ENCODE measurements at regions not wholly inside any gene's neighbourhood (a gene's known extent, or its start where the extent isn't known, plus 50 kb on each side); places are given as distances from the start of the nearest gene placed in this dataset.

DNA sequence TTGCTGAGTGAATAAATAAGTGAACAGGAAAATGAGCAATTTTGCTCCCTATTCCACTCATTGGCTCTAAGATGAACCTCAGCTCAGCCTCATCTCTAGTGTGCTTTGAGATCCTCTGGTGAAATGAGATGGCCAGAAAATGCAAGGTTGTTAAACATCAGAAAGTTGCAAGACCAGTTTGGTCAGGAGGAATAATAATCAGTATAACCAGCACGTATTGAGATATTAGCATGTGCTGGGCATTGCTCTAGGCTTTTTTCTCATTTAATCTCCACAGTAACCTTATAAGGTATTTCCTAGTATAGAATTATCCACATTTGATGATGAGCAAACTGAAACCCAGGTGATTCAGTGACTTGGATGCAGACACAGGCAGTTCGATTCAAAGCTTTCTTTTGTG is 110.5 kb upstream of the PAK3 start:
- TF ChIP-seq CTCF (IDR thresholded peaks at IDR 0.05) (no peak), POLR2AphosphoS5 (IDR thresholded peaks at IDR 0.05) (no peak), EP300 (IDR thresholded peaks at IDR 0.05) (no peak)
